Muscle of leg (tissue), 3 donors: ENCODE measurements at regions not wholly inside any gene's neighbourhood (a gene's known extent, or its start where the extent isn't known, plus 50 kb on each side); places are given as distances from the start of the nearest gene placed in this dataset.
"Not testable (repeated sequence)": the region's sequence is repeated elsewhere in the genome, so short reads cannot be mapped to it uniquely, and the experiment has no call there.

Experiments used
- DNase-seq: peaks from one replicate; pipeline ENCODE4 v3.0.0; 2013
- H3K27ac ChIP-seq: one replicate; pipeline ENCODE4 v1.5.1; 2013; ENCODE audit warnings: mild to moderate bottlenecking, low read length, control low read depth
- H3K27me3 ChIP-seq: one replicate; pipeline ENCODE4 v1.6.1; 2013; ENCODE audit warnings: low read length; ENCODE audit not compliant: control insufficient read depth, insufficient read depth
- H3K36me3 ChIP-seq: one replicate; pipeline ENCODE4 v1.6.1; 2013; ENCODE audit warnings: low read length; ENCODE audit not compliant: control insufficient read depth, insufficient read depth
- H3K4me1 ChIP-seq: one replicate; pipeline ENCODE4 v1.6.1; 2013; ENCODE audit warnings: low read length; ENCODE audit not compliant: control insufficient read depth, insufficient read depth
- H3K4me3 ChIP-seq: one replicate; pipeline ENCODE4 v1.5.1; 2013; ENCODE audit warnings: low read length, control low read depth
- H3K9me3 ChIP-seq: replicated peaks from 2 replicates; pipeline ENCODE4 v1.6.1; 2013; ENCODE audit warnings: low read depth, low read length; ENCODE audit not compliant: control insufficient read depth
- WGBS: methylation state at CpG from one replicate; pipeline ENCODE4 v1.1.5; 2013; ENCODE audit warnings: missing lambda C conversion rate; ENCODE audit not compliant: insufficient coverage; 5-methylcytosine and 5-hydroxymethylcytosine counted together

- Histone ChIP-seq H3K4me3 (no peak overlapping the region), H3K27me3 (no peaks in the 10 kb centered on the region), H3K9me3 (no peaks in the 10 kb centered on the region), H3K27ac (peak overlapping the region; percentile 49), H3K4me1 (peaks cover 3% of the 10 kb centered on the region), H3K36me3 (no peaks in the 10 kb centered on the region)
- no peak for DNase-seq
- WGBS = no CpG with 5 or more reads among the region's 2 CpGs
Measured at GRCh38 chr4:128758314-128758922, 51.1 kb upstream of the JADE1 start.

DNA sequence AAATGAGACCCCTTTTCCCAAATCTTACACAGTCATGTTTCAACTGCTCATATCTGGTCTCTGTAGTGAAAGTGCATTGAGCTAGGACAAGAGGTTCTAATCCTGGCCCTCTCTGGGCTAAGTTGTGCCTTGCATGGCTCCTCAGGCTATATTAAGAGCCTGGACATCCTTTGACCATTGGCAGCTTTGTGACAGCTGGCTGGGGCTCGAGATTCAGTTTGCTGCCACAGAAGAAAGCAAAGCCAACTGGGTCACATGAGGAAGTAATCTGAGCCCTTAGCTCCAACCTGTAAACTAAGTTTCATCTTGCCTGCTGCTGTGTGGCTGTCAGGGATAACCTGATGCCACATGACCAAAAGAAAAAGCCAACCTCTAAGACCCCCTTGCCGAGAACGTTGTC is 51.8 kb upstream of the JADE1 start:
- Histone ChIP-seq H3K27ac (peak overlapping the region; percentile 75), H3K36me3 (no peaks in the 10 kb centered on the region), H3K27me3 (no peaks in the 10 kb centered on the region), H3K4me1 (peaks cover 3% of the 10 kb centered on the region), H3K4me3 (no peak overlapping the region), H3K9me3 (no peaks in the 10 kb centered on the region)
- peak; percentile 83 for DNase-seq
- 10% methylated on average over 1 of the region's 3 CpGs for WGBS

- no peaks in the 10 kb centered on the region for H3K27me3 ChIP-seq
- H3K9me3 ChIP-seq = no peaks in the 10 kb centered on the region
- WGBS = 89% methylated on average over 2 of the region's 4 CpGs
- no peak overlapping the region for H3K4me3 ChIP-seq
- no peak overlapping the region for H3K27ac ChIP-seq
- H3K4me1 ChIP-seq = no peaks in the 10 kb centered on the region
- no peak for DNase-seq
- no peaks in the 10 kb centered on the region for H3K36me3 ChIP-seq
Measured at GRCh38 chr4:128751354-128751753, 58.1 kb upstream of the JADE1 start.

GRCh38 chr4:128741748-128742147 is 67.8 kb upstream of the JADE1 start:
- H3K27ac ChIP-seq, H3K36me3 ChIP-seq, H3K9me3 ChIP-seq, DNase-seq, H3K4me3 ChIP-seq, H3K27me3 ChIP-seq, H3K4me1 ChIP-seq: not testable (repeated sequence)
- WGBS = 74% methylated on average over 5 of the region's 7 CpGs

GRCh38 chr4:128737098-128737513 is 72.4 kb upstream of the JADE1 start:
- Histone ChIP-seq H3K27ac (no peak overlapping the region), H3K4me3 (no peak overlapping the region), H3K9me3 (no peaks in the 10 kb centered on the region), H3K36me3 (no peaks in the 10 kb centered on the region), H3K4me1 (no peaks in the 10 kb centered on the region), H3K27me3 (no peaks in the 10 kb centered on the region)
- no peak for DNase-seq
- WGBS = 89% methylated on average over 7 of the region's 9 CpGs

- no peaks in the 10 kb centered on the region for H3K9me3 ChIP-seq
- DNase-seq = no peak
- WGBS = no CpG with 5 or more reads among the region's 2 CpGs
Measured at GRCh38 chr4:128735714-128736113, 73.8 kb upstream of the JADE1 start.

DNA sequence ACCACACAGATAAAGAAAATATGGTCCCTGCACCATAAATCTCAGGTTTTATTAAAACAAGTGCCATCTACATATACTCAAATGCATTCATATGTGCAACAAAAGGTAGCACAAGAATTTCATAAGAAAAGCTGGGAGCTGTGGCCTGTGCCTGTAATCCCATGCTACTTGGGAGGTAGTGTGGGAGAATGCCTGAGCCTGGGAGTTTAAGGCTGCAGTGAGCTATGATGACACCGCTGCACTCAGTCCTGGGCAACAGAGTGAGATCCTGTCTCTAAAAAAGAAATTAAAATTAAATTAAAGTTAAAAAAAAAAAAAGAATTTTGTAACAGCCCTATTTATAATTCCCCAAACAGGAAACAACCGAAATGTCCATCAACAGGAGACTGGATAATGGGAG is 81.3 kb upstream of the JADE1 start:
- Histone ChIP-seq H3K27me3 (no peaks in the 10 kb centered on the region), H3K9me3 (no peaks in the 10 kb centered on the region), H3K27ac (no peak overlapping the region), H3K4me1 (no peaks in the 10 kb centered on the region), H3K36me3 (no peaks in the 10 kb centered on the region), H3K4me3 (no peak overlapping the region)
- no CpG with 5 or more reads among the region's 2 CpGs for WGBS
- DNase-seq = no peak

More at GRCh38 chr4:128735714-128736113, 73.8 kb upstream of the JADE1 start:
- H3K4me1 ChIP-seq = no peaks in the 10 kb centered on the region
- H3K27me3 ChIP-seq = no peaks in the 10 kb centered on the region
- no peak overlapping the region for H3K4me3 ChIP-seq
- H3K27ac ChIP-seq = no peak overlapping the region
- H3K36me3 ChIP-seq = no peaks in the 10 kb centered on the region

DNA sequence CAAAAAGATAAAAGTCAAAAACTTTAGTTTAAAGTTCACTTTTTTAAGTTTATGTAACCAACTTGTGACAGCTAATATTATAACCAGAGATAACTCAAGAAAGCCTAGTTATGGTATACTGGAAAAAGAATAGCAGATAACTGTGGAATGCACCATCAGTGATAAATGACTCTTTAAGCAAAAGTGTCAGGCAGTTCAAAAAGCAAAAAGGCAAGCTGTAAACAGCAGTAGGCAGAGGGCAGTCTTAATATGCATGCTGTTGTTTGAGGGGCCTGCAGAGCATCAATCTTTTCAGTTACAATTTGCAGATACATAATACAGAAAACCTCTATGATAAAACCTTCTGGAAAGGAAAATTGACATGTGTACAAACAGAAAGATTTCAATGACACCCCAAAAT is 81.8 kb upstream of the JADE1 start:
- H3K27me3 ChIP-seq = no peaks in the 10 kb centered on the region
- H3K27ac ChIP-seq = no peak overlapping the region
- H3K36me3 ChIP-seq = no peaks in the 10 kb centered on the region
- no peaks in the 10 kb centered on the region for H3K4me1 ChIP-seq
- H3K4me3 ChIP-seq = no peak overlapping the region
- H3K9me3 ChIP-seq = no peaks in the 10 kb centered on the region
- no peak for DNase-seq

DNA sequence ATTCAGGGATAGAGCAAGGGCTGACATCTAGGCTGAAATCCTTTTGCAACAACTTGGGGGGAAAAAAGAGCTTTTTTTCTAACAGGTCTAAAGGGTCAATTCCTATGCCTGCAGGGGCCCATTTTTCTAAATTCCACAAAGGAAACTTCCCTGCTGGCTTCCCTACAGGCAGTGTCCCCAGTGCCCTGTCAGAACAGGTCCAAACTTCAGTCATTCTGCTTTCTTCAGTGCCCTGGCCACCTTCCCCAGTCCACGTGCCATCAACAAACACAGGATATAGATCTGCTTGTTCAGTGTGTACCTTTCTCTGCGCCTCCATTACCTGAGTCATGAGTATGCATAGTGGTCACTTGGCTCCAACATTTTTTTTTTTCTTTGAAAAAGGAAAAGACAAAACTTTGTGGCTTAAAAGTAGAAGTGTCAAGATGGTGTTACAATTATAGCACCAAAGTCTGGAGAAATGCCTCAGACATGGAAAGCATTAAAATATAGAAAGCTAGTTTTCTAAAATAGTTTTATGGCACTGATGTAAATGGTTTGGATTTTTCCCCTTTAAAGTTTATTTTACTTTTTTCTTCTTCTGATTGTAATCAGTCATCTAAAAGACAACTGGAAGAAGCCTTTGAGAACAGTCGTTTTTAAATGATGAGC is 84.0 kb upstream of the JADE1 start:
- no peaks in the 10 kb centered on the region for H3K27me3 ChIP-seq
- H3K4me3 ChIP-seq = no peak overlapping the region
- 20% methylated on average over 2 of the region's 3 CpGs for WGBS
- DNase-seq = peak; percentile 11
- H3K27ac ChIP-seq = no peak overlapping the region
- no peaks in the 10 kb centered on the region for H3K36me3 ChIP-seq
- no peaks in the 10 kb centered on the region for H3K9me3 ChIP-seq
- H3K4me1 ChIP-seq = no peaks in the 10 kb centered on the region

DNA sequence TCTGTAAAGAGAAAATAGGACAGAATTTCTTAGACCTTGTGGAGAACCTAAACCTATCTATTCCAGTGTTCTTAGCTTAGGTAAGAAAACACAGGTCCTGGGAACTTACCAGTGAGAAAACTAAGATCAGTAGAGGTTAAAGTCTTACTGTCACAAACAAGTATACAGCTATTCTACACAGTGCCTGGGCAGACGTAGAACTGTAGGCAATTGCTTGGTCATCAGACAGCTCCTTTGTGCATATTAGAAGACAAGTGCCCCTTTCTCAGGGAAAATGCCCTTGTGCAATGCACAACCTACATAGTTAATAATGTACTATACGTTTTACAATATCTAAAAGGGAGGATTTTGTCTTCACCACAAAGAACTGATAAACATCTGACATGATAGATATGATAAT is 86.6 kb upstream of the JADE1 start:
- no peaks in the 10 kb centered on the region for H3K36me3 ChIP-seq
- H3K9me3 ChIP-seq = no peaks in the 10 kb centered on the region
- H3K4me3 ChIP-seq = no peak overlapping the region
- WGBS = no CpG with 5 or more reads among the region's 2 CpGs
- no peaks in the 10 kb centered on the region for H3K4me1 ChIP-seq
- no peak overlapping the region for H3K27ac ChIP-seq
- H3K27me3 ChIP-seq = no peaks in the 10 kb centered on the region
- DNase-seq = no peak

- H3K27ac ChIP-seq = no peak overlapping the region
- no peaks in the 10 kb centered on the region for H3K4me1 ChIP-seq
- no peak overlapping the region for H3K4me3 ChIP-seq
- DNase-seq = no peak
- no peaks in the 10 kb centered on the region for H3K27me3 ChIP-seq
- no peaks in the 10 kb centered on the region for H3K36me3 ChIP-seq
- WGBS = 100% methylated on average over 1 of the region's 4 CpGs
- H3K9me3 ChIP-seq = no peaks in the 10 kb centered on the region
Measured at GRCh38 chr4:128721896-128722295, 87.6 kb upstream of the JADE1 start.
